Uterus (tissue), 2 donors: ENCODE measurements at regions not wholly inside any gene's neighbourhood (a gene's known extent, or its start where the extent isn't known, plus 50 kb on each side); places are given as distances from the start of the nearest gene placed in this dataset.

Source experiments
- POLR2A ChIP-seq, 2 donors: fragments of 450-650 bp; IDR thresholded peaks; one replicate each; pipeline ENCODE4 v1.6.1; 2016; ENCODE audit warnings: antibody characterized with exemption in 2 of 2, mild to moderate bottlenecking in 1 of 2, moderate library complexity in 1 of 2
- TF ChIP-seq, protein P1 (sequence below), 4 experiments: fragments of 200-600 bp in 2 of 4; fragments of 450-650 bp in 2 of 4; sonication (generic) in 2 of 4; IDR thresholded peaks; one replicate each; pipeline ENCODE4 v1.5.1; 2016 to 2019; ENCODE audit warnings: antibody characterized with exemption in 4 of 4, mild to moderate bottlenecking in 2 of 4, moderate library complexity in 1 of 4

DNA sequence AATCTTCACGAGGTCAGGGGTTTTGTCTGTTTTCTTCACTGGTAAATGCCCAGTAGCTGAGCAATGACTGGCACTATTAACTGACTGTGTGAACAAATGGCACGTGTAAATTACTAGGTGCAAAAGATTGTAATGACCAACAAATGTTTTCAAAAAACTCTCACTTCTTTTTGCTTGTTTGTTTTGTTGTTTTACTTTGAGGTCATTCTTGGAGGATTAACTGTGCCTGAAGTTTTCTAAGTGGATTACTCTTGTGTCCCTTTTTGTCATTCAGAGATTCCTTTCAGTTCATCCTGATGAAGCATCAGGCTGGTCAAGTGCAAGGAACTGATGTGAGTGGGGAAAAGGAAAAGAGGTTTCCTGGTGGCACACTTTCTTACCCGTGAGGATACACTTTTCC, 74.4 kb upstream of the PPP1R3C start:
- TF ChIP-seq, protein P1, sequence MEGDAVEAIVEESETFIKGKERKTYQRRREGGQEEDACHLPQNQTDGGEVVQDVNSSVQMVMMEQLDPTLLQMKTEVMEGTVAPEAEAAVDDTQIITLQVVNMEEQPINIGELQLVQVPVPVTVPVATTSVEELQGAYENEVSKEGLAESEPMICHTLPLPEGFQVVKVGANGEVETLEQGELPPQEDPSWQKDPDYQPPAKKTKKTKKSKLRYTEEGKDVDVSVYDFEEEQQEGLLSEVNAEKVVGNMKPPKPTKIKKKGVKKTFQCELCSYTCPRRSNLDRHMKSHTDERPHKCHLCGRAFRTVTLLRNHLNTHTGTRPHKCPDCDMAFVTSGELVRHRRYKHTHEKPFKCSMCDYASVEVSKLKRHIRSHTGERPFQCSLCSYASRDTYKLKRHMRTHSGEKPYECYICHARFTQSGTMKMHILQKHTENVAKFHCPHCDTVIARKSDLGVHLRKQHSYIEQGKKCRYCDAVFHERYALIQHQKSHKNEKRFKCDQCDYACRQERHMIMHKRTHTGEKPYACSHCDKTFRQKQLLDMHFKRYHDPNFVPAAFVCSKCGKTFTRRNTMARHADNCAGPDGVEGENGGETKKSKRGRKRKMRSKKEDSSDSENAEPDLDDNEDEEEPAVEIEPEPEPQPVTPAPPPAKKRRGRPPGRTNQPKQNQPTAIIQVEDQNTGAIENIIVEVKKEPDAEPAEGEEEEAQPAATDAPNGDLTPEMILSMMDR (IDR thresholded peaks at IDR 0.05), result no peak
- no peak for TF ChIP-seq POLR2A (IDR thresholded peaks at IDR 0.05)
